HL-60 (cell line): ENCODE measurements at regions not wholly inside any gene's neighbourhood (a gene's known extent, or its start where the extent isn't known, plus 50 kb on each side); places are given as distances from the start of the nearest gene placed in this dataset.

ENCODE experiments used
- DNase-seq, 2 experiments: peaks; one replicate each; pipeline ENCODE4 v3.0.0-alpha.2; 2010 to 2020; ENCODE audit warnings: low read depth in 1 of 2, low spot score in 1 of 2
- H3K27ac ChIP-seq: fragments of 250-450 bp; sonication (Bioruptor Pico); replicated peaks from 2 replicates; pipeline ENCODE4 v1.5.1; 2020; ENCODE audit warnings: mild to moderate bottlenecking, moderate library complexity
- H3K27me3 ChIP-seq: fragments of 250-450 bp; sonication (Bioruptor Pico); 2 replicates; pipeline ENCODE4 v1.5.1; 2021; ENCODE audit warnings: mild to moderate bottlenecking, moderate library complexity; ENCODE audit not compliant: insufficient read depth, poor library complexity, severe bottlenecking
- H3K4me3 ChIP-seq: replicated peaks from 2 replicates; pipeline ENCODE4 v1.5.1; 2011; ENCODE audit warnings: mild to moderate bottlenecking, control low read depth, low read length; ENCODE audit not compliant: insufficient read depth
- GABPA ChIP-seq: IDR thresholded peaks from 2 replicates; pipeline ENCODE4 v1.6.1; 2012; ENCODE audit warnings: low read depth
- POLR2AphosphoS5 ChIP-seq: IDR thresholded peaks from 2 replicates; pipeline ENCODE4 v1.6.1; 2012; ENCODE audit warnings: low read depth
- SPI1 ChIP-seq: IDR thresholded peaks from 2 replicates; pipeline ENCODE4 v1.6.1; 2012; ENCODE audit warnings: low read depth, mild to moderate bottlenecking, borderline replicate concordance
- TF ChIP-seq, protein P1 (sequence below): IDR thresholded peaks from 2 replicates; pipeline ENCODE4 v1.6.1; 2012; ENCODE audit warnings: low read depth; ENCODE audit not compliant: insufficient replicate concordance
- TF ChIP-seq, protein P2 (sequence below): IDR thresholded peaks from one replicate; pipeline ENCODE4 v1.5.1; 2011; ENCODE audit warnings: low read length, control low read depth, inconsistent platforms; ENCODE audit not compliant: insufficient read depth

DNA sequence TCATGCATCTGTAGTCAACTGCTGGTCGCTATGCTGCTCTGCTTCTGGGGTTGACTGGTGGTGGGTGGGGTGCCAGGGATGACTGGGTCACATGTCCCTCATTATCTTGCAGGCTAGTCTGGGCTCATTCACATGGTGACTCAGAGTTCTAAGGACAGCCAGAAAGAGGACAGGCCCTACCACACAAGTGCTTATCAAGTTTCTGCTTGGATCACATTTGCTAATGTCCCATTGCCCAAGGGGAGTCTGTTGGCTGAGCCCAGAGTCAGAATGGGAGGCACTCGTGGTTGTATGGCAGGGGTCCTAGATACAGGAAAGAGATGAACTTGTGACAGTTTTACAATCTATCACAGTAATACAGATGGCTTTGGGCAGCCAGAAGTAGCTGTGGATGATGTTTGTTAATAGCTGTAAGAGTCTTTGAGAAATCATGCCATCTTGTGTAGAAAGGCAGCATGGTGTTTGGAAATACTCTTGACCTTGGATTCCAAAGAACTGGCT is 221.3 kb downstream of the GPAT3 start:
- H3K27me3 ChIP-seq = peaks cover 5% of the 10 kb centered on the region
- H3K4me3 ChIP-seq = no peak overlapping the region

DNA sequence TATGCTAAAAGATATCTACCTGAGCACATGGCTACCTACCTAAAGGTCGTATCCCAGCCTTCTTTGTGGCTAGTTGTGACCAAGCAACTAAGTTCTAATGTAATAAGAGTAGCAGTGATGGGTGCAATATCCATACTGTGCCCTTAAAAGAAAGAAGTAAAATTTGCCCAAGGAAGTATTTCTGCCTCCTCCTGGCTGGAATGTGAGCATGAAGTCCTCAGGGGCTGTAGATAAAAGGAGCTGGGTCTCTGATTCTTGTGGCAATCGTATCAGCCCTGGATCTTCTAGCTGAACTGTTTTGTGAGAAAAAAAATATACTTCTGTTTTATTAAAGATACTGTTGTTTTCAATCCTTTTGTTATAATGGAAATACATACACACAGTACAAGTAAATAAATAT is 217.4 kb downstream of the GPAT3 start:
- Histone ChIP-seq H3K4me3 (no peak overlapping the region), H3K27ac (no peak overlapping the region), H3K27me3 (no peaks in the 10 kb centered on the region)
- DNase-seq = no peak
- TF ChIP-seq POLR2AphosphoS5 (no peak), SPI1 (no peak), GABPA (no peak)
- TF ChIP-seq, protein P1, sequence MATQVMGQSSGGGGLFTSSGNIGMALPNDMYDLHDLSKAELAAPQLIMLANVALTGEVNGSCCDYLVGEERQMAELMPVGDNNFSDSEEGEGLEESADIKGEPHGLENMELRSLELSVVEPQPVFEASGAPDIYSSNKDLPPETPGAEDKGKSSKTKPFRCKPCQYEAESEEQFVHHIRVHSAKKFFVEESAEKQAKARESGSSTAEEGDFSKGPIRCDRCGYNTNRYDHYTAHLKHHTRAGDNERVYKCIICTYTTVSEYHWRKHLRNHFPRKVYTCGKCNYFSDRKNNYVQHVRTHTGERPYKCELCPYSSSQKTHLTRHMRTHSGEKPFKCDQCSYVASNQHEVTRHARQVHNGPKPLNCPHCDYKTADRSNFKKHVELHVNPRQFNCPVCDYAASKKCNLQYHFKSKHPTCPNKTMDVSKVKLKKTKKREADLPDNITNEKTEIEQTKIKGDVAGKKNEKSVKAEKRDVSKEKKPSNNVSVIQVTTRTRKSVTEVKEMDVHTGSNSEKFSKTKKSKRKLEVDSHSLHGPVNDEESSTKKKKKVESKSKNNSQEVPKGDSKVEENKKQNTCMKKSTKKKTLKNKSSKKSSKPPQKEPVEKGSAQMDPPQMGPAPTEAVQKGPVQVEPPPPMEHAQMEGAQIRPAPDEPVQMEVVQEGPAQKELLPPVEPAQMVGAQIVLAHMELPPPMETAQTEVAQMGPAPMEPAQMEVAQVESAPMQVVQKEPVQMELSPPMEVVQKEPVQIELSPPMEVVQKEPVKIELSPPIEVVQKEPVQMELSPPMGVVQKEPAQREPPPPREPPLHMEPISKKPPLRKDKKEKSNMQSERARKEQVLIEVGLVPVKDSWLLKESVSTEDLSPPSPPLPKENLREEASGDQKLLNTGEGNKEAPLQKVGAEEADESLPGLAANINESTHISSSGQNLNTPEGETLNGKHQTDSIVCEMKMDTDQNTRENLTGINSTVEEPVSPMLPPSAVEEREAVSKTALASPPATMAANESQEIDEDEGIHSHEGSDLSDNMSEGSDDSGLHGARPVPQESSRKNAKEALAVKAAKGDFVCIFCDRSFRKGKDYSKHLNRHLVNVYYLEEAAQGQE = no peak
- TF ChIP-seq, protein P2, sequence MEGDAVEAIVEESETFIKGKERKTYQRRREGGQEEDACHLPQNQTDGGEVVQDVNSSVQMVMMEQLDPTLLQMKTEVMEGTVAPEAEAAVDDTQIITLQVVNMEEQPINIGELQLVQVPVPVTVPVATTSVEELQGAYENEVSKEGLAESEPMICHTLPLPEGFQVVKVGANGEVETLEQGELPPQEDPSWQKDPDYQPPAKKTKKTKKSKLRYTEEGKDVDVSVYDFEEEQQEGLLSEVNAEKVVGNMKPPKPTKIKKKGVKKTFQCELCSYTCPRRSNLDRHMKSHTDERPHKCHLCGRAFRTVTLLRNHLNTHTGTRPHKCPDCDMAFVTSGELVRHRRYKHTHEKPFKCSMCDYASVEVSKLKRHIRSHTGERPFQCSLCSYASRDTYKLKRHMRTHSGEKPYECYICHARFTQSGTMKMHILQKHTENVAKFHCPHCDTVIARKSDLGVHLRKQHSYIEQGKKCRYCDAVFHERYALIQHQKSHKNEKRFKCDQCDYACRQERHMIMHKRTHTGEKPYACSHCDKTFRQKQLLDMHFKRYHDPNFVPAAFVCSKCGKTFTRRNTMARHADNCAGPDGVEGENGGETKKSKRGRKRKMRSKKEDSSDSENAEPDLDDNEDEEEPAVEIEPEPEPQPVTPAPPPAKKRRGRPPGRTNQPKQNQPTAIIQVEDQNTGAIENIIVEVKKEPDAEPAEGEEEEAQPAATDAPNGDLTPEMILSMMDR = no peak

More for the DNA sequence above, 221.3 kb downstream of the GPAT3 start:
- H3K27ac ChIP-seq = no peak overlapping the region
- TF ChIP-seq SPI1 = no peak
- no peak for TF ChIP-seq GABPA
- TF ChIP-seq, protein P2 = no peak
- TF ChIP-seq POLR2AphosphoS5 = no peak
- TF ChIP-seq, protein P1 = no peak
- DNase-seq = no peak

DNA sequence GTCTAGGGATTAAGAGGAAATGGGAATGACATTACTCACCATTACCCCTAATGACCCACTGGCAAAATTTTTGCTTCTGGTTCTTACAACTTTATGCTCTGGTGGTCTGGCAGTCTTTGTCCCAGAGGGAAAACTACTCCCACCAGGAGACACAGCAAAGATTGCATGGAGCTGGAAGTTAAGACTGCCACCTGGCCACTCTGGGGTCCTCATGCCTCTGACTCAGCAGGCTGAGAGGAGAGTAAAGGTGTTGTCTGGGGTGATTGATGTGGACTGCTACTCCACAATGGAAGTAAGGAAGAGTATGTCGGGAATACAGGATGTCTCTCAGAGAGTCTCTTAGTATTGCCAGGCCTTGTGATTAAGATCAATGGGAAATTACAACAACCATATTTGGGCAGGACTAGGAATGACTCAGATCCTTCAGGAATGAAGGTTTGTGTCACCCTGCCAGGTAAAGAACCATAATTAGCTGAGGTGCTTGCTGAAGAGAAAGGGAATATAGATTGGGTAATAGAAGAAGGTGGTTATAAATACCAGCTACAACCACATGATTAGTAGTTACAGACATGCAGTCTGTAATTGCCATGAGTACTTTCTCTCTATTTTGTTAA is 215.5 kb downstream of the GPAT3 start:
- Histone ChIP-seq H3K27ac (no peak overlapping the region), H3K4me3 (no peak overlapping the region), H3K27me3 (no peaks in the 10 kb centered on the region)
- DNase-seq = no peak
- TF ChIP-seq, protein P2 = no peak
- TF ChIP-seq GABPA = no peak

DNA sequence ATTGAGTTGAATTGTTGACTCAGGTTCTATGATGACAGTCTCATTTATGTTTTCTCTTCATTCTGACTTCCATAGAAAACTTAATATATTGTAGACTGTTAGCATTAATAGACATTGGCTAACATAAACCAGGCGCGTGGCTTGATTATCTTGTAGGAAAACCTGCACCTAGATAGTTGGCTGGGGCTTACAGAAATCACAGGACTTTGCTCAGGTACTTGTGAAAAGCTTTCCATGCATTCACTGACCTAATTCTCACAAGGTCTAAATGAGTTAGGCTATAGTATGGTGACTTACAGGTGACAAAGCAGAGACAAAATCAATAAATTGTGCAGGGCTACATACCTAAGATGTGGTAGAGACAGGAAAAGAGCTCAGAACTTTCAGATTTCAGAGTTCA is 212.8 kb downstream of the GPAT3 start:
- Histone ChIP-seq H3K27me3 (no peaks in the 10 kb centered on the region), H3K27ac (no peak overlapping the region), H3K4me3 (no peak overlapping the region)
- TF ChIP-seq GABPA = no peak
- TF ChIP-seq, protein P2 = no peak
- TF ChIP-seq SPI1 = no peak
- TF ChIP-seq, protein P1 = no peak
- no peak for TF ChIP-seq POLR2AphosphoS5
- DNase-seq = no peak
